ENCODE measurements at regions not wholly inside any gene's neighbourhood (a gene's known extent, or its start where the extent isn't known, plus 50 kb on each side); places are given as distances from the start of the nearest gene placed in this dataset.

- Histone ChIP-seq H3K4me1 (ENCODE audit: control insufficient read depth in 1 of 2, insufficient read depth in 2 of 2, low read depth in 1 of 2, low read length in 1 of 2) (peaks cover 0 to 9% of the 10 kb centered on the region in 2 experiments; a peak in 1 of 4 replicates), H2AFZ (ENCODE audit: low read depth) (no peak overlapping the region), H3K27ac (ENCODE audit: low read depth in 2 of 2, low read length in 1 of 2) (no peak overlapping the region), H3K36me3 (replicated peaks in 1 of 2; ENCODE audit: control insufficient read depth in 1 of 2, insufficient read depth in 2 of 2, low read length in 1 of 2) (no peaks in the 10 kb centered on the region), H3K79me2 (ENCODE audit: insufficient read depth) (no peaks in the 10 kb centered on the region), H3K9me2 (no peaks in the 10 kb centered on the region), H3K9ac (no peak overlapping the region), H3K4me2 (no peak overlapping the region), H4K20me1 (ENCODE audit: insufficient read depth) (no peaks in the 10 kb centered on the region), H3K9me3 (peaks cover 3% of the 10 kb centered on the region; the same call in 1 of the 2 replicates), H3K27me3 (ENCODE audit: insufficient read depth) (no peaks in the 10 kb centered on the region), H3K4me3 (ENCODE audit: low read depth in 2 of 2, low read length in 1 of 2) (no peak overlapping the region), H3F3A (replicated peaks; ENCODE audit: insufficient read depth) (no peaks in the 10 kb centered on the region)
- ChIA-PET CTCF (interaction anchor here (1.5 kb wide), 1 partner anchor 116 kb away, joined by 4 read pairs; no protein-coding TSS in a partner anchor), POLR2A (interaction anchor here (0.6 kb wide), 1 partner anchor 20 kb away, joined by 7 read pairs; no protein-coding TSS in a partner anchor)
- 54% methylated on average over 6 of the region's 6 CpGs for whole genome bisulfite sequencing (ENCODE audit: low lambda C conversion rate)
- TF ChIP-seq CTCF (IDR thresholded peaks at IDR 0.05), result no peak
- TF ChIP-seq USF2 (IDR thresholded peaks at IDR 0.05; ENCODE audit: borderline replicate concordance, low read depth, low read length), result no peak
- TF ChIP-seq REST (IDR thresholded peaks at IDR 0.05; ENCODE audit: low read depth, low read length), result no peak
- no peak for TF ChIP-seq MAX (IDR thresholded peaks at IDR 0.05; ENCODE audit: low read depth)
- no peak for TF ChIP-seq GABPA (IDR thresholded peaks at IDR 0.05; ENCODE audit: low read depth)
- no peak for TF ChIP-seq SMC3 (IDR thresholded peaks at IDR 0.05; ENCODE audit: low read depth, low read length)
- no peak for TF ChIP-seq ELF1 (IDR thresholded peaks at IDR 0.05)
- TF ChIP-seq FOXM1 (IDR thresholded peaks at IDR 0.05; ENCODE audit: low read depth), result no peak
- no peak for TF ChIP-seq EZH2phosphoT487 (IDR thresholded peaks at IDR 0.05; ENCODE audit: borderline replicate concordance, low read depth)
- TF ChIP-seq FOSL2 (IDR thresholded peaks at IDR 0.05; ENCODE audit: borderline replicate concordance, low read depth), result no peak
- no peak for TF ChIP-seq GATA2 (CRISPR knock-in tag; IDR thresholded peaks at IDR 0.05)
- TF ChIP-seq EP300 (IDR thresholded peaks at IDR 0.05; ENCODE audit: borderline replicate concordance in 1 of 2, low read depth in 1 of 2, low read length in 1 of 2), result no peak
- no peak for DNase-seq
Measured at GRCh38 chr2:74760875-74761630, 72.9 kb upstream of the HK2 start.

All from SK-N-SH (cell line).